GM21825 (cell line): ENCODE measurements at regions not wholly inside any gene's neighbourhood (a gene's known extent, or its start where the extent isn't known, plus 50 kb on each side); places are given as distances from the start of the nearest gene placed in this dataset.

Source experiments
- ATAC-seq: cut with Tn5 transposase; IDR thresholded peaks from one replicate; pipeline ENCODE4 v1.9.1; 2021; ENCODE audit warnings: mild to moderate bottlenecking, moderate library complexity; ENCODE audit not compliant: unreplicated experiment

DNA sequence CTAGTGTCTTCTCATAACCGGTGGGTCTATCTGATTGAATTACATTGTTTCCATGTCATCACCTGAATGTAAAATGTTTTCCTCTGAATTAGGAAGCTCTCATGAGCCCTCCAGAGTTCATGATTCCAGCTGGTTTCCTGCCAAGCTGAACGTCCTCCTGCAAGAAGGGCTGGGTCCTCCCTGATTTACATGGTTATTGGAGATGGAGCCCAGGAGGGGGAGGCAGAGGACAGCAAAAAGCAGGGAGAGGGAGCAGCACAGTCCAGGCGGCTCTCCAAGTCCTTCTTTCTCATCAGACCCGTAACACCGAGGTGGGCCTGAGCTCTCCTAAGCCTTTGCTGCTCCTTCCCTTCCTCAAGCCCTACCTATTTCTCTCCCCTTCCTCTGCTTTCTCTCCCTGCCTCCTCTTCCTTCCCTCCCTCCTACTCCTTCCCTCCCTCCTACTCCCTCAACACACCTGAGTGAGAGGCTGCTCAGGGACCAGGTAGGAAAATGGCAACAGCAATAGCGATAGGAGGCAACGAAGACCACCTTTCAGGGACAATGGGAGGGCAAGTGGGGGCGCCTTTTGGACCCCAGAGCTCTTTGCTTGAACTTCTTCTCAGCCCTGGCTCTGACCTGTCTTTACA lies 265.9 kb downstream of the PRDM2 start:
- ATAC-seq = no peak

DNA sequence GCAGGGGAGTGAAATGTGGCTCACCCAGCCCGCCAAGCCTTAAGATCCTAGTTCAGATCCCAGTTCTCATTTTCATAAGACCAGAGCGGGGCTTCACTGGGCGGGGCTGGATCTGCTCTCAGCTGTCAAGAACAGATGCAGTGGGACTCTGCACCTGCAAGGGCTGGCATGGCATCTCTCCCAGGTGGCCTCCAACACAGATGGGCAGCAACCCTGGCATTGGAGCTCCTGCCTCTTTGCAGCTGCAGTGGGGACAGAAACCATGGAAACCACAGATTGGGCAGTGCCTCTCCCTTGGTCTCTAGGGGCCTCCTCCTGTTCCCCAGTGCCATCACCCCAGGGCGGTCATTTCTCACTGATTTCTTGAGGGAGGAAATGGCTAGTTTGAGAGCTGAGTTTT lies 267.7 kb downstream of the PRDM2 start:
- ATAC-seq = no peak

DNA sequence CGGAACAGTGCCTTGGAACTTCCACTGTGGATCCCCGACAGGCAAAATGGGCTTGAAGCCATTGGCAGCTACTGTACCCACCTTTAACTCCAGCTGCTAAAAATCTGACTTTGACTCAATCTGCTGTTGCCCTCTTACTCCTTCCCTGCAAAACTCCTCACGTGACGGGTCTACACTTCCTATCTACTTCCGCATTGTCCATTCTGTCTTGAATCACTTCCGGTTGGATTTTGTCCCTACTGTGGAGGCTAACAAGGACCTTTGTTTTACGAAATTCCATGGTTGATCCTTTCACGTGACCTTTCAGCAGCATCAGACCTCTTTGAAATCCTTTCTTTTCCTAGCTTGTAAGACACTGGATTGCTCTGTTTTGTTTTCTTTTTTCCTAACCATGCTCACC lies 268.4 kb downstream of the PRDM2 start:
- no peak for ATAC-seq

DNA sequence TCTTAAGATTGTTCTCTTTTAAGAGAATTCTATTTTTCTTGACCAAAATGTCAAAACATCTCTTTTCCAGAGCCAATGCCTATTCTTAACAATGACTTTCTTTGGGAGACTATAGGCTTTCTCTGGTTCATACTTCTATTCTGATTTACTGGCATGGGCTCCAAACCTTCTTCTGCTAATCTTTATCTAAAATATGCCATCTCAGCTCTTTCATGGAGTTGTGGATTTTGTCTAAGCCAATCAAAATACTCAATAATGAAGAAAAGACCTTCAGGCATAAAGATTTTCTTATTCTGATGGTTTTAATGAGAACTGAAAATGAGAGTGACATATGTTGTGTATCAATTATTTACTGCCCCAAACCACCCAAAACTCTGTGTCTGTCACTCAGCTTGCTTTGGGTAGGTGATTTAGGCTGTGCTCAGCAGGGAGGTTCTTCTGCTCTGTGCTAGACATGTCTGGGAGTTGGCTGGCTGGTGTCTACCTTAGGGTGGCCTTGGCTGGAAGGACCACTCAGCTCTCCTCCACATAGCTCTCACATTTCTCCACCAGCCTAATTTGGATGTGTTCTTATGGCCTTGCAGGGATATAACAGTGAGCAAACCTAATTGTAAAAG lies 270.8 kb downstream of the PRDM2 start:
- no peak for ATAC-seq

DNA sequence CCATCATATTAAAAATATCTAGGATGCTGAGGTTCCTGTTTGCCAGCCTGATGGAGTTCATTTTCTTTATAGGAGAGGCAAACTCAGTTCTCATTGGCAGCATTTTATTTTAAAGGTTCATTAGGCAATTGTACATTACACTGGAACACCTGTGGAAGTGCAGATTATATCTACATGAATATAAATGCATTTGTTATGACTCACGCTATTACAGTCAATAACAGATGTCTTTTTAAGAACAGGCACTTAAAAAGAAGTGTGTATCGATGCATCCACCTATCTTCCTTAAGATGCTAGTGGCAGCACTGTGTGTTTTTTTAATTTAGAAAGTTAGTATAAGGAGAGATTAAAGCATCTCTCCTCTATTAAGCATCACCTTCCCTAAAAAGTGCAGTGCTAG lies 276.5 kb downstream of the PRDM2 start:
- no peak for ATAC-seq

DNA sequence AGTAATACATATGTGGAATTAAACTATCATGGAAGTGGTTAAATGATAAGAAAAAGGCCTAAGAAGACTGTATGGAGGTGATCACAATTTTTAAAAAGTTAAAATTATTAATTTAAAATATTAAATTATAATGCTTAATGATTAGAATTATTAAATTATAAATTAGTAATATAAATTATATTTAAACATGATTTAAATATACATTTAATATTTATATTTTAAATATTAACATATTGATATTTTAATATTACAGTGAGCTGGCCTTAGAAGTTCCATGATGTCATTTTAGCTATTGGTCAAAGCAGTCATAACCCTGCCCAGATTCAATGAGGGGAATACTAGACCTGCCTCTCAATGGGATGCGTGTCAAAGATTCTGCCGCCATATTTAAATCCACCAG lies 281.2 kb downstream of the PRDM2 start:
- ATAC-seq = no peak

DNA sequence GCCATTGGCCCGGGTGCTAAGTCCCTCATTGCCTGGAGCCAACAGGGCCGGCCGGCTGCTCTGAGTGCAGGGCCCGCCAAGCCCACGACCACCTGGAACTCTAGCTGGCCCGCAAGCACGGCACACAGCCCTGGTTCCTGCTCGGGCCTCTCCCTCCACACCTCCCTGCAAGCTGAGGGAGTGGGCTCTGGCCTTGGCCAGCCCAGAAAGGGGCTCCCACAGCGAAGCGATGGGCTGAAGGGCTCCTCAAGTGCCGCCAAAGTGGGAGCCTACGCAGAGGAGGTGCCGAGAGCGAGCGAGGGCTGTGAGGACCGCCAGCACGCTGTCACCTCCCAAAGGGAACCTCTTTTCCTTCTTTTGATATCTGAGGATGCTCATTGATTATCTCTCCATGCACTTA lies 283.4 kb downstream of the PRDM2 start:
- no peak for ATAC-seq

DNA sequence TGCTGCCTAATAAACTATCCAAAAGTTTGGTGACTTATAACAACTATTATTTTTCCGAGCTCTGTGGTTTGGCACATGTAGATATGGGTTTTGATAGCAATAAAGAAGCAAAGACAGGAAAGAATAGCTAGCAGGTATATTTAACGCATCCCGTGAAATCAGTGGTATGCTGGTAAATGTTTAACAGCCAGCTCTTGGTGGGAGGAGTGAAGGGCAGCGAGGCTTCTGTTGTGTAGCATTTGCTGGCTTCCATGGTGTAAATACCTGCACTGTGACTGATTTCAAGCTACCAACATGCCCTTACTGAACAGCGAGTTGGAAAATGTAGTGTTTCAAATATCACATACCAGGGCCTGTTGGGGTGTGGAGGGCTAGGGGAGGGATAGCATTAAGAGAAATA lies 291.0 kb downstream of the PRDM2 start:
- no peak for ATAC-seq

DNA sequence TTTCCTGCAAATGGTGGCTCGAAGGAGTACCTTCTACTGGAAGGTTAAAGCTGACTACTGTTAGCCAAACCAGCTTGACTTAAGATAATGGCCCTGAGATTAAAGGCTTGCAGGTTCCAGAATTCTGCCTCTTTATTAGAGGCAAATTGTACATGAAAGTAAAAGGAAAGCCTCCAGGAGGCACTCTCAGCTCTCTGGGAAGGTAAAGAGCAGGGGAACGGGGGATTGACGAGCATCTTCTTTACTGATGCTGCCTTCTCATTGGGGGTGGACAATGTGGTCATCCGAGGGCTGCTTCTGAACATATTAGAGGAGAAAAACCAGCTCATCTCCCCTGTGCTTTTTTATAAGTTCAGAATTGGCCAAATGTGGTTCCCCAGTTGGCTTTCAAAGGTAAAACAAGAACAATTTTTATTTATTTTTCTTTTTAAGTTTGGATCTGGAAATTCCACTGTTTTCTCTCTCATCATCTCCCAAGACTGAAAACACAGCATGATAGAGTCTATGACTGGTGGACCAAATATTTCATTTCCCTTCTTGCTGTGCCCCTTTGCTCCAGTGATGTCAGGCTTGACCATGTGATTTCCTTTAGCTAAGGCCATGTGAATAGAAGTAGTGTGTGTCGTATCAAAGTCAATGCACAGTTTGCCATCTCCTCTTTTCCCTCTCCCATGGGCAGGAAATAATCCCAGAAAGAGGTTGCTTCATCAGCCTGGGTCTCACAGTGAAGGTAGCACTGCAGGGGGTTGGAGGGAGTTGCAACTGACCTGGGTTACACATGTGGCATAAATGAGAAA lies 292.7 kb downstream of the PRDM2 start:
- ATAC-seq = no peak

DNA sequence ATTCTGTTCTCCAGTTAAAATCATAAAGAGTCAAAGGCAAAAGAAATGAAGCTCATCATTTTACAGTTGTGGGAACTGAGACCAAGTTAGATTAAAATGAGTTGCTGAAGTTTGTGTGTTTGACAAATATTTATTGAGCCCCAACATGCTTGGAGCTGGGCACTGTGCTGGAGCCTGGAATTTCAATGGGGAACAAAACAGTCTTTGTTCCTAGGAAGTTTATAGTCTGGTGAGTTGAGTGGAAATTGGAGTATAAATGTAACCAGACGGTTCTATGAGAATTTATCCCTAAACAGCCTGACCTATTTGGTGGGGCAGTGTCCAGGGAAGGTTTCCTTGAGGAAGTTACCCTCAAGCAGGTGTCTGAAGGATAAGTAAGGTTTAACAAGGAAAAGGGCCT lies 294.4 kb downstream of the PRDM2 start:
- ATAC-seq = no peak

DNA sequence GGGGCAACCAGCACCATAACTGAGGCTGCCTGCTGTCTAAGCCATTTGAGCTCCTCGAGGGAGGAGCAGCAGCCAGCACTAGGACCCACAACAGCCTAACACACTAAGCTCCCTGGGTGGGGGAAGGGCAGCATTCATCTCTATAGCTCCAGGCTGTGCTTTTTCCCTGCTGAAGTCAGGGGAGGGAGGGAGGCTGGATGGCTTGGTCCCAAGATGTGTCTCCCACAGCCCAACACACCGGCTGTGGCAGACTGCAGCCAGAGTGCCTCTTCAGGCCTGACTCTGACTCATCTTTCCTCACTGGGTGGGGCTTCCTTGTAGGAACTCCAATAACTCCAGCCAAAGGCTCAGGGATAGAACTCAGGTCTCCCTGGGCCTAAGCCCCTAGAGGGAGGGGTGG lies 296.3 kb downstream of the PRDM2 start:
- ATAC-seq = no peak

DNA sequence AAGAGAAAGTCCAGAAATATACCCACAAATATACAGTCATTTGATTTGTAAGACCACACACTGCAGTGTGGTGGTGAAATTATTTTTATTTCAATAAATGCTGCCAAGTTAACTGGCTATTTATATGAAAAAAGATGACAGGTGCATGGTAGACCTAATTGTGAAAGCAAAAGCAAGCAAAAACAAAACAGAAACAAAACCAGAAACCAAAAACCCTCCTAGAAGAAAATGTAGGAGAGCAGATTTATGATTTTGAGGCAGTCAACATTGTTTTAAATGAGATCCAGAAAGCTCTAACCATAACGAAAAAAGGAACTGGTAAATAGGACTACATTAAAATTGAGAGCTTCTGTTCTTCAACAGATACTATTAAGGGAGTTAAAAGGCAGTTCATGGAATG lies 303.6 kb downstream of the PRDM2 start:
- ATAC-seq = no peak

DNA sequence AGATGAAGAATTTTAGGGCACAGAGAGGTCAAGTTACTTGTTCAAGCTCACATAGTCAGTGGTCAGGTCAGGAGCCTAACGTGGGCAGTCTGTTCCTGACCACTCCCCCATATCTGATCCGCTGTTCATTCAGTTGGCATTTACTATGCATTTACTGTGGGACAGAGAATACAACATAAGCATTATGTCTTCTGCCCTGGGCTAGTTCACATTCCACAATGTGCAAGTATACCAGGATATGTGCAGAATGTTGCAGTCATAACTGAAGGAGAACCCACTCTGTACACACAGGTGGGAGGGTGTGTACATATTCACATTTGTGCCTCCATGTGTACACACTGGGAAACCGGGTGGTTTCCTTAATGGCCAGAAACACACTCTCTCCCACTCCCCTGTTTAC lies 309.6 kb downstream of the PRDM2 start:
- no peak for ATAC-seq

DNA sequence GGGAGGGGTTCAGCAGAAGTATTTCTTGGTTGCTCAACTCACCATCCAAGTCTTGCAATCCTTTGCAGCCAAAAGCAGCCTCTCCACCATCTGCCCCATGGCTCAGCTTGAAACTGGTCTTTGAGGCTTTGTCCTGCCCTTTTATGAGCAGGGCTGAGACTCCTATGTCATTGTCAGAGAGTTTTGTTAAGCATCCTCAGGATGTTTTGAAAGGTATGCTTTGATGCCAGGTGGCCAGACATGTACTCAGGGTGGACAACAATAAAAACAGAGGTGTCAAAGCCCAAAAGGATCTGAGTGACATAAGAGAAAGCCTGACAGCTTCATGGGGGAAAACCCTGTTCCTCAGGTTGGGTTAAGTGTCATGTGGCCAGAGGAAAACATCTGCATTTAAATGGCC lies 310.5 kb downstream of the PRDM2 start:
- no peak for ATAC-seq

DNA sequence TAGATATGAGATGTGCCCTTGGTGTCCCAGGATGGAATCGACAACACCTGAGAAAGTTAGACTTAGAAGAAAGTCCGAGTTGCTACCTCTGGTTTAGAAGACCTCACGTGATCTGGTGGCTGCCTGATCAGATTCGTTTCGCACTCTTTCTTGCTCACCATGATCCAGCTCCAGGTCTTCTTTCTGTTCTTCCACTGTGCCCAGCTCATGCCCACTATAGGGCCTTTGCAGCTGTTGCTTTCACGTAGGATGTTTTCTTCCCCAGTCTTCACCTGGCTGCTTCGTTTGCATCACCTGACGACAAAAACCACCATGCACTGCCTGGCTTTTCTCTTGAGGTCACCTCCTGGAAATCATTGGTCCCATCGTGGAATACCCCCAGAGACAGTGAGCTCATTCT lies 311.1 kb downstream of the PRDM2 start:
- ATAC-seq = no peak

DNA sequence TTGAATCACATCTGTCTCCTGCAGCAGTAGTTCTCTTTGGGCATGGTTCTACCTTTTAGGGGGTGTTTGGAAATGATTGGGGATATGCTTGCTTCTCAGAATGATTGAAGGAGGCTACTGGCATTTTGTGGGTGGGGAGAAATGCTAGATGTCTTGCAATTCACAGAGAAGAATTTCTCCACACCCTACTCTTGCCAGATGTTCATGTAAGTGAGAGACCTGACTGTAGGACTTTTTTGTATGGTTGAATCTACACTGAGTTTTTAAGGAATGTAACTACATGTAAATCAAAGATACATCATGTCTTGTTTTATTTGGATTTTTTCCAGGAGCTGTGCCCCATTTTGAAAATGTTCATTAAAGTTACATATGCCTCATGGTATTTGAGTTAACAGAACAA lies 311.9 kb downstream of the PRDM2 start:
- no peak for ATAC-seq

DNA sequence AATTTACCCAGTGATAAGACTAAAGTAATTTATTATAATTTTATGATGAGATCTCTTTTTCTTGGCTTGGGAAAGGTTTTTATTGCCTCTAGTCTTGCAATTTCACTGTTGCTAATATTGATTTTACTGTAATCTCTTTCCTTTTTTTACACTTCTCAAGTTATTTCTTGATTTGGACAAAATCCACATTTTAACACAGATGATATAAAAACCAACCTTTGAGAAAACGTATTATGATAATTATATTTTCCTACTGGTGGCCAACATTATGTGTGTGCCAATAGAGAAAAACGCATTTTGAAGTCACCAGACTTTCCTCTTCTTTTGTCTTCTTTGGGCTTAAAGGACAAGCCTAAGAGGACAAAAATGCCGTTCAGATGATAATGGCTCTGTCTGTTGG lies 314.9 kb downstream of the PRDM2 start:
- no peak for ATAC-seq

DNA sequence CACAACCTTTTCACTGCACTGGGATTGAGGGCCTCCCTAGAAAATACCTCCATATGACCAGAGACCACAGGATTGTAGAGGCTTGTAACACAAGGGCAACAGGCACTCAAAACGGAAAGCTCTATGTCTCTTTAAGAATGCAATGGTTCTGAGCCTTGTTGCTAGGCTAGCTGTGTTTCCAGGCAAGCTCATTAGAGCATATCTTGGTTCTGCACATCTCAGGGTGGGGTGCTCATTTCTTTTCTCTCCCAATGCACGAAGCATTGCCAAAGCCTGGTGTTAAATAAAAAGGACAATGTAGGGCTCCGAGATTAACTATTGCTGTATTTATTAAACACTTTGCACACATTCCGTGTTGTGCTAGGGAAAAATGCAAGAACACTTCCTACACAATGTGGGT lies 315.9 kb downstream of the PRDM2 start:
- no peak for ATAC-seq

DNA sequence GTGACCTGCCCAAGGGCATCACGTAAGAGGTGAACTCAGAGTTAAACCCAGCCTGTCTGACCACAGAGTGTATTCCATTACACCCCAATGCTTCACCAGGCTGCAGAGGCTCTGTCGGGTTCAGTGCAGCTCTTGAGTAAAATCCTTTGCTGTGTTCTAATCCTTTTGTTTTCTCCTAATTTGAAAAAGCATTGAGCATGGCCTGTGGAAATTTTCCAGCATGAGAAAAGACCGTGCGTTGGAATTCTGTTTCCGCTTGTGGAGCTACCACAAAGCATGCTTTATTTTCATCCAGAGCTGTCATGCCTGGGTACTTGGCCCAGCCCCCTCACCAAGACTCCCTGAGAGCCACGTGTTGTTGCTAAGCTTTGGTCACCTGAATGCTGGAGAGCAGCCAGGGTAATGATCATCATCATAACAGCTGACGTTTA lies 317.6 kb downstream of the PRDM2 start:
- no peak for ATAC-seq

DNA sequence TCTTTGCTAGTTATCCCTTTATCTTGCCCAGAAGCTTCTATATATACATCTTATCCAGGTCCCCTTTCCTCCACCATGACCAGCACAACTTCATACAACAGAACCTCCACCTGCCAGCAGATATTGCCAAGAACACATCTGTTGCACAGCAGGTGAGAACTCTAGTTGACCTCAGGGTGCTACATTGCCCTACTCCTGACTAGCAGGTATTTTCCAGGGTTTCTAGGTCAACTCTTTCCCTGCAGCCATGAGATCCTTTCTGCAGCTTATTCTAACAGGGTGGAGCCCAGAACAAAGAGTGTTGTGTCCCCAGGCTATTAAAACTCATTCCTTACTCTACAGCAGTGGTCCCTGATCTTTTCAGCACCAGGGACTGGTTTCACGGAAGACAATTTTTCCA lies 319.5 kb downstream of the PRDM2 start:
- no peak for ATAC-seq

DNA sequence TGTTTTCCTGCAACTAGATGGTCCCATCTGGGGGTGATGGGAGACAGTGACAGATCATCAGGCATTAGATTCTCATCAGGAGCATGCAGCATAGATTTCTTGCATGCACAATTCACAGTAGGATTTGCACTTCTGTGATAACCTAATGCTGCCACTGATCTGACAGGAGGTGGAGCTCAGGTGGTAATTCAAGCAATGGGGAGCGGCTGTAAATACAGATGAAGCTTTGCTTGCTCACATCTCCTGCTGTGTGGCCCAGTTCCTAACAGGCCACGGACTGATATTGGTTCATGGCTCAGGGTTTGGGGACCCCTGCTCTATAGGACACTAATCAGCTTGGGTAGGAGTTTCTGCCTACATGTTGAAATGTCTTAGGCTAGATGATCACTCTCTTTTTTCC lies 320.0 kb downstream of the PRDM2 start:
- ATAC-seq = no peak

DNA sequence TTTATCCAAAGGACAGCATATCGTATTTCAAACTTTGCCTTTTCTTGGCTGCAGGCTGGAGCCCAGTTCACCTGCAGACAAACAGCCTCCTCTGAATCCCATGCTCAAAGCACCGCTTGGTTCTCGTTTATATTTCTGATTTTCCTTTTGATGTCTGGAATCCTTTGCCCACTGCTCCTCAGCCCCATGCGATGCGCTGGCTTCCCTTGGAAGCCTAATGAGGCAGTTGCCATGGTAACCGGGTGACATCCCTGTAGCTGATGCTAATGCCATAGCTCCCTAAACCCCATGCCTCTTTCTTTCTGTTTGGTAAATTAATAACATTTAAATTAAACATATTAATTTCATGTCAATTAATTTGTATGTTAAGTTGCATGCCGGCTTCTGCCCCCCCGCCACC lies 327.1 kb downstream of the PRDM2 start:
- ATAC-seq = no peak
